Activated CD4-positive, alpha-beta T cell treated with anti-CD3 and anti-CD28 coated beads, Interleukin-2, amount 50 U/mL, for 1 hour (primary cell): ENCODE measurements at regions not wholly inside any gene's neighbourhood (a gene's known extent, or its start where the extent isn't known, plus 50 kb on each side); places are given as distances from the start of the nearest gene placed in this dataset.
"Not testable (repeated sequence)": the region's sequence is repeated elsewhere in the genome, so short reads cannot be mapped to it uniquely, and the experiment has no call there.

Source experiments
- DNase-seq: peaks from one replicate; pipeline ENCODE4 v3.0.0-alpha.2; 2020

DNA sequence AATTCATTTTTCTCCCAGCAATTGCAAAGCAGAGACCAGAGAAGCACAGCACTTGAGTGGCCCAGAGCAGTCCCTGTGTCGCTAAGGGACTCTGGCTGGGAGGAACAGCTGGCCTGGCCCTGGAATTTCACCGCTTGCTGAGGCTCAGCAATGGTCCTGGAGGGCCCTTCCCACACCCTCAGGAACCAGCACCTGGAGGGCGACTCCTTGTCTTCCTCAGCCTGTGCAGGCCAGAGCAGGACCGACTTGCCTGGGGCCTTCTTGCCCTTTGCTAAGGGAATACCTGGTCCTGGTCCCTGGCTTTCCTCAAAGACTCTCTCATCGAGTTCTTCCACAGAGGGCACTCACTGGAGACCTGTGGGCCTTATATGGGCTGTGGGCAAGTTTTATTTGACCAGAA lies 294.6 kb downstream of the RPLP1 start:
- DNase-seq, result no peak

DNA sequence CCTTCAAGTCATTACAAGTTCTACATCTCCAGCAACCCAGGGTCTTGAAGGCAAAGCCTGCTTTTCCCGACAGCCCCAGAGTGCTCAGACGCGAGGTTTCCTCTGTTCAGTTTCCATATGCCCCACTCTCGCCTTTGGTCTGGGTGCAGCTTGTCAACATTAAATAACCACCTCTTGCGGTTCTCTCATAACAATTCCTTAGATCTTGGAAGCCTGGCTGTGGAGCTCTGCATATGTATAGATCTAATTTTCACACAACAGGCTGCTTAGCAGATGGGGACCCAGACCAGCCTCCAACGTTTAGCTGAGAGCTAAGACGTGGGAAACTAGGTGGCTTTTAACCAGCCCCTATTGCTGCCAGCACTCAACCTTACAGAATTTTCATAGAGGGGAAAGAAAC lies 295.5 kb downstream of the RPLP1 start:
- no peak for DNase-seq

DNA sequence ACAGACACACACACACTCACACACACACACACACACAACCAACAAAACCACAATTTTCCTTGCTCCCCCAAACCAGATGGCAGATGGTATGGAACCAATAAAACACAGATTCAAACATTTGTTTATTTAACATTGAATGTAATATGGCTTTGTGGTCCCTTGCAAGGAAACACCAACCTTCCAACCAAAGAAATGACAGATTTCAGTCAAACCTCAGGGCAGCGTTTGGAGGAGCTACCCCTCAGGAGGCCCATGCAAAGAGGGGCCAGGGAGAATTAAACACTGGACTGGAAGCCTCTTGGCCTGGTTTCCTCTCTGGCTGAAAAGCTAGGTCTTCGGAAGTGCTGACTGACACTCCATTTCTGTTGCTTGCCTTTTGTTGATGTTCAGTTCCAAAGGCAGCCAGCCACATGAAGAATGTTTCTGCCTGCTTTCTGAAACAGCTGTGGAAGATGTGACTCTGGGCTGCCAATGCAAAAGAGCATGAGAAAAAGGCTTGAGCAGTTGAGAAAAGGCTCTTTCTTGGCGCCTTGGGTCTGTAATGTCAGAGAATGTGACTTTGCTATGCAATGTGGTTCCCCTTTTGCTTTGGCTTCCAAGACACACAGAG lies 296.1 kb downstream of the RPLP1 start:
- DNase-seq, result no peak

DNA sequence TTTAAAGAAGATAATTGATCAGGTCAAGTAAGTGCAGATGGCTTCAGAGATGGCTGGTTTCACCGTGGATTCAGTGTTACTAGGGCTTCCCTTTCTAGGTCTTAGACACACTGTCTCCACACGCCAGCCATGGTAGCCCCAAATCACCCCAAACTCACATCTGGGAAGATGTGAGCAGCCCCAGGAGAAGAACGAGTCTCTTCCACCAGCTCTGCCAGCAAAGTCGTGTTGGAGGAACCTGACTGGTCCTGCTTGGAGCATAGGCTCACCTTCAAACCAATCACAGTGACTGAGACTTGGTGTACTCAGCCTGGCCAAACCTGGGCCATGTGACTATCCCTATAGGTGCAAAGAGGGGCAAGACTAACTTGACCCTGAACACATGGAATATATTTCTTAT lies 296.7 kb downstream of the RPLP1 start:
- no peak for DNase-seq

DNA sequence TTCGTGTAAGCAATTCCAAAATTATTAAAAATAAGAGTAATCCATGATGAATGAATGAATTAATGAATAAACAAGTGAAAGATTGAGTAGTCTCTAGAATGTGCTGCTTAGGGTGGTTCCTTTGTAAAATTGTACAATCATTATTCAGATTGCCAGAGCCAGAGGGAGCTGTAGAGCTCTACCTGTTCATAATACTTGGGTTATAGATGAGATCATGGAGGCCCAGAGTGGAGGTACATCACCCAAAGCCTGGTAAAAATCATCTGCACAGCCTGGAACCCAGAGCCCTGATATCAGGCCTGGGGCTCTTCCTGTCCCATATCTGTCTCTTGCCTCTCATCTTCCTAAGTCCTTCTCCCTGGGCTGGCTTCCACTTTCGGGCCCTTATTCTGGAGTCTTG lies 297.2 kb downstream of the RPLP1 start:
- no peak for DNase-seq

DNA sequence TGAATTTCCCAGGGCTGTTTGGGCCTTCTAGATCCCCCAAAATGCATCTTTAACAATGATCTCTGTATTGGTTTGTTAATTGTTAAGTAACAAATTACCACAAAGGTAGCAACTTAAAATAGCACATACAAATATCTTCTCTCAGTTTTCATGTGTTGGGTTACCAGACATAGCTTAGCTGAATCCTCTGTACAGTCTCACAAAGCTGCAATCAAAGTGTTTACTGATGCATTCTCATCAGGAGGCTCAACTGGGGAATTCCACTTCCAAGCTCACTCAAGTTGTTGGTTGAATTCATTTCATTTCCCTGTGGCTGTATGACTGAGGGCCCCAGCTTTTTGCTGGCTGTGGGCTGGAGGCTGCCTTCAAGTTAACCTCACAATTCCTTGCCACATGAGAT lies 297.6 kb downstream of the RPLP1 start:
- no peak for DNase-seq

DNA sequence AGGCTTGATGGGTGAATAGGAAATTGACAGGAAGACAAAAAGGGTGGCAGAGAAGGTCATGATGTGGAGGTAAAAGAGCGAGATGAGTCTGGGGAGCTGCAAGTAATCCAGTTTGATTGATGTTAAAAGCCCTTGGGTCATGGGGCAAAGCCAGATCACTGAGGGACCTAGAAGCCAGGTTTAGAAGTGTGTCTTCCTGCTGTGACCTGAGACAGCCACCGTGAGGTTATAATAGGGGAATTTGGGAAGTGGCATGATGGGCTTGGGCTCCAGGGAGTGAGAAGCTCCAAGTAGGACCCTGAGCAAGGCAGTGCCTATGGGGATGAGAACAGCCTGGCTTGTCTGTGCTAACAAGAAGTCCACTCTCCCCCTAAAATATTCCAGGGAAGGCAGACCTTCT lies 298.5 kb downstream of the RPLP1 start:
- no peak for DNase-seq

DNA sequence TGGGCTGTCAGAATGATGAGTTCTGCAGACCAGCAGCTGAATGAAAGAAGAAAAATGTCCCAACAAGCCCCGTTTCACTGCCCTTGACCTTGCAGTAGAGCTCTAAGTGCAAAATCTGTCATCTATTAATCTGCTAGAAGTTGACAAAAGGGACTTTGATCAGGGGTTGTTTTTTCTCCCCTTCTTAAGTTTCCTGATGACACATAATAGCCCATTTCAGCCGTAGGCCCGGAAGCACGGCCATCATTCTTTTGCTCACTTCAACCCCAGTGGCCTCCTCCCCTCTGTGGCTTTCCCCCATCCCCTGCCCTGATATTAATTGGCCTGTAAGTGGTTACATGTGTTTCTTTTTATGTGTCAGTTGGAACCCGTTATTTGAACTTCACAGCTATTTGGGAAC lies 298.9 kb downstream of the RPLP1 start:
- no peak for DNase-seq

DNA sequence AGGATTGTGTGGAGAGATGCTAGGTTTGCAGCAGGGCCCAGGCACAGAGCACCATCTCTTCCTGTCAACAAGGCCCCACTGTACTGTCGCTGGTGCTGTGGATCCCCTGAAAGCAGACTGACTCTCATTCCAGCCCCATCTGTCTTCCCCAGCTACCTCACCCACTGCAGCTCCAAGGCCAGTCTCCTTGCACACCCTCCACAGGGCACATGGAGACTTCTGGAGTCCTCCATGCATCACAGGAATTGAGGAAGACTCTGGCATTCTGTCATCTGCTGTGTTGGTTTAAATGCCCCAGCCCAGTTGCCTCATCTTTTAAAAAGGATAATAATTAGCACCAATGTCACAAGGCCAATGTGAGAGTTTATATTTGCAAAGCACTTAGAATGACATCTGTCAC lies 301.2 kb downstream of the RPLP1 start:
- DNase-seq, result no peak

DNA sequence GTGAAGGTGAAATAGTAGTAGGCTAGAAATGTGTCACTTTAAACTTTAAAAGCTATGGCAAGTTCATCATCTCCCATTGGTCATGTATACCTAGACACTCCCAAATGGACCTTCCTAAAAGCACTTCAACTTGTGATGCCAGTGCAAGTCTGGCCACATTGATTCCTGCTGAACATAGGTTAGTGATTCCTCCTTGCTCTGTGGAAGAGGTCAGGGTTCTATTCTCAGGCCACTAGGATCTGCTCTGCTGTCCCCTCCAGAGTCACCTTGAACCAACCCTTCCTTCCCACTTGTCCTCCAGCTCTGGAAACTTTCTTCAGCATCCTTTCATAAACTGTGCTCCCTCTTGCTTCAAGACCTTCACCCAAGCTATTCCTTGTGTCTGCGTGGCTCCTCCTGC lies 301.7 kb downstream of the RPLP1 start:
- no peak for DNase-seq

DNA sequence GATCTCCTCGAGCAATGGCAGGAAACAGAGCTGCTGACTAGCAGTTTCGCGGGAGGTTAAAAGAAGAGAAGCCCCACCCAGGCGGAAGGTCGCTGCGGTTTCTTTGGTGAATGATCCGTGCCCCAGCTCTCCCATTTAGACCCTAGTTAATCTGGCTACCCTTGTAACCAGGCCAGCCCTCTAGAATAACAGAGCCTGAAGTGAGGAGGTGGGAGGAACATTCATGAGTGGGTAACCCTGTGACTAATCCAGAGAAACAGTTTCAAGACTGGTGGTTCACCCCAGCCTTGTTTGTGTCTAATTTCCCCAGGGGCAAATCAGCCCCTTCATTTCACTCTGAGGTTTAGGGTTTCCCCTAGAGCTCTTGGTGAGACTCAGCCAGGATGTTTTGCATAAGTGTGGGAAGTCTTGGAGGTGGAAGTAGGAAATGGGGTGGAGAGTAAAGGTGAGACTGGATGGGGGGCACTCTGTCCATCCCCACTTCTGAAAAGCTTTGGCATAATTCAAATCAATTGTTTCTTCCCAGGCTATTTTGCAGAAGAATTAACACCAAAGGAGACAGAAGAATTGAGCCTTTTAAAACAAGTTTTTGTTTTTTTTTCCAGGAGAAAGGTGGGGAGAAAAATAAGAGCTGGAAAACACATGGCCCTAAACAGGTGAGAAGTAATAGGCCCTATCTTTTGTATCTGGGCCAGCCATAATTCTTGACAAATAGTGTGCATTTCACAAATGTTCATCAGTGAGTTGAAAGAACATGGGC lies 303.1 kb downstream of the RPLP1 start:
- peak; percentile 65 for DNase-seq

DNA sequence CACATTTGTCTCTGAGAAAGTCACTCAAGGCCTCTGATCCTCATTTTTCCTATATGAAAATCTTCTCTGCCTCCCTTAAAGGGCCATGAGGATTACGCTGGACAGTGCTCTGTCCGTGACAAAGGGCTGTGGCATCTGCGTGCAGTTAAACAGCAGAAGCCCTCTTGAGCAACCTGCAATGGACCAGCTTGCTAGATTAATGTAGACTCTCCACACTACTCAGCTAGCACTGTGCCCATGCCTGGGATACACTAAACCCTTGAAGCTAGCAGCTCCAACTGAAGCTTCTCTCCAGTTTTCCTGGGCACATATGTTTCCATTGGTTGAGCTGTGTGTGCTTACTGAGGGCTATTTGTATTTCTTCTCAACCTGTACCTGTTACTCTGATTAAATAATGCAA lies 303.8 kb downstream of the RPLP1 start:
- DNase-seq, result no peak

DNA sequence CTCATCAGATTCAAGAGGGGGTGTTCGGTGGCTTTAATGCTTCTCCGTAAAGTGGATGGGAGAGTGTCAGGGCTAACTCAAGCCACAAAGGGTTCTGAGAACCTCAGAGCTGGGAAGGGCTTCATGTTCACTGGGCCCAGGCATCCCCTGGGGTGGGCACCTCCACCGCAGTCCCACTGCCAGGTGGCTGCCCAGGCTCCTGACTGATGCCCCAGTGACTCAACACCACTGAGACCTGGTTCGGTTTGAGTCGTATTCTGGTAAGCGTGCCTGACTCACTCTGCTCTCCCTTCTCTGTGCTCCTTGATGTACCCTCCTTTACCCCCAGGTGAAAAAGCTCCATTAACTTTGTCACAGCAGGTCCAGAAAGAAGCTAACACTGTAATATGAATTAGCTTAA lies 304.6 kb downstream of the RPLP1 start:
- DNase-seq, result peak; percentile 23

DNA sequence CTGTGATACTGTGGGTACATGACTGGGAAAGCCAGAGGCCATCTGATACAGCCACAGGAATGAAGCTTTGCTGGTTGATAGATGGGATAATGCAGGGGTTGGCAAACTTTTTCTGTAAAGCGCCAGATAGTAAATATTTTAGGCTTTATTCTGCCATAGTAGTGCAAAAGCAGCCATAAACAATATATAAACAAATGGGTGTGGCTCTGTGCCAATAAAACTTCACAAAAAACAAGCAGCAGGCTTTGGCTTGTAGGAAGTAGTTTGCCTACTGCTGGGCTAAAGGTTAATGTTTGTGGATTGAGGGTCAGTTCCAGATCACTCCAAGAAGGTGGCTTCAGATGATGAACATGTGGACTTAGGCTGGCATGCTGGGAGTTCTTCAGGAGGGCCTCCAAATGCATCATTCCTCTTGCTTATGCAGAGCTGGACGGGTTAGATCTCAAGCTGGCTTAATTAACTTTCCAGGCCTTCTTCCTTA lies 305.7 kb downstream of the RPLP1 start:
- no peak for DNase-seq

DNA sequence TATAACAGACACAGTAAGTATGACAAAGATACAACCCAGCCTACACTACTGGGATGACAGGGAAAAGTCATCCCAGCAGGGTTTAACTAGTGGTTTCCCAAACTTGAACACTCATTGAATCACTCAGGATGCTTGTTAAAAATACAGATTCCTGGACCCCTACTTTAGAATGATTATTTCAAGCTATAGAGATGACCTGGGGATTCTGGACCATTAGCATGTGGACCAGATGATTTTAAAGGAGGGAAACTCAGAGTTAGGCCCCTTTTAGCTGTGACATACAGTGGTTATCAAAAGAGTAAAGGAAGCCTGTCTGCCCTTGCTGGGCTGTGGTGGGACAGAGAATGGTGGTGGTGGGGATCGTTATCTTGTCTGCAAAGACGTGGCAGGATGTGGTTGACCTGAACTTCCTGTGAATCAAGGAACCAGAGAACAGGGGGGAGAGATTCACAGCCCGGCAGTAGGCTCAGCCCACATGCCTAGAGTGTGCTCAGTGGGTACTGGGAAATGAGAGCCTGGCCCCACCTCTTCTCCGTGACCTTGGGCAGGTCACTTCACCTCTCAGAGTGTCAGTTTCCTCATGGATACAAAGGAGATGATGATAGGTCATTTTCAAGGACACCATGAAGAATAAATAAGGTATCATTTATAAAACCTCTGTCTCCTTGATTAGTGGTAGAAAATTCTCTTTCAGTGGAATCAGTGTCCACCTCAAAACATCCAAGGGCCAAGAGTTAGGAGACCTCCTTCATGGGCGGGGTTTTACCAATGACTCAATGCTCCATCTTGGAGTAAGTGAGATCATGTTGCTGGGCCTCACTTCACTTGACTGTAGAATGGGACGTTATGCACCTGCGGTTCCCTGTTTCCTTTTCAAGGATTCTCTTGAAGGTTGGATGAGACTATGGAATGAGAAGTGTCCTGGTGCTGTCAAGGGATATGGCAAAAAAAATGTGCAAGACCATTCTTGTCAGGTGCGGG lies 306.5 kb downstream of the RPLP1 start:
- DNase-seq, result peak; percentile 78

DNA sequence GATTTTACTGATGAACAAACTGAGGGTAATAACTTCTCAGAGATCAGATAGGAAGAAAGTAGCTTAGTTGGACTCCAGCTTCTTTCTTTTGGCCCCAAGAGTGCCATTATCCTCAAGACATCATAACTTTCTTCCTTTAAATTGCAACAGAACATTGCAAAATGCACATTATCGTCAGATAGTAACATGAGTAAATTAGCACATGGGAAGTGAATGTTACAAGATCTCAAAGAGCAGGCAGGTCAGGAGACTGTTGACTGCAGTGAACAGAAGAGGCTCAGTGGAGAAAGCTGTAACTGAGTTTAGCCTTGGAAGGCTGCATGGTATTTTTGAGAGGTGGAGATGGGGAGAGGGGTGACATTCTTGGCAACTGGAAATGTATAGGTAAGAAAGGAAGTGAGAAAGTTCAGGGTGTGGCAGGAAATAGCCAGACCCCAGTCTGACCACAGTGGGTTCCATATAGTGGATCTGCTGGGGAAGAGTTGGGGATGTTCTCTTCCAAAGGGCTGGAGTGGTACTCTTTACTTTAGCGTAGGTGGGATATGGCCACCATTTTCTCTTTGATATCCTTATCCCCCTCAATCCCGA lies 307.7 kb downstream of the RPLP1 start:
- no peak for DNase-seq

DNA sequence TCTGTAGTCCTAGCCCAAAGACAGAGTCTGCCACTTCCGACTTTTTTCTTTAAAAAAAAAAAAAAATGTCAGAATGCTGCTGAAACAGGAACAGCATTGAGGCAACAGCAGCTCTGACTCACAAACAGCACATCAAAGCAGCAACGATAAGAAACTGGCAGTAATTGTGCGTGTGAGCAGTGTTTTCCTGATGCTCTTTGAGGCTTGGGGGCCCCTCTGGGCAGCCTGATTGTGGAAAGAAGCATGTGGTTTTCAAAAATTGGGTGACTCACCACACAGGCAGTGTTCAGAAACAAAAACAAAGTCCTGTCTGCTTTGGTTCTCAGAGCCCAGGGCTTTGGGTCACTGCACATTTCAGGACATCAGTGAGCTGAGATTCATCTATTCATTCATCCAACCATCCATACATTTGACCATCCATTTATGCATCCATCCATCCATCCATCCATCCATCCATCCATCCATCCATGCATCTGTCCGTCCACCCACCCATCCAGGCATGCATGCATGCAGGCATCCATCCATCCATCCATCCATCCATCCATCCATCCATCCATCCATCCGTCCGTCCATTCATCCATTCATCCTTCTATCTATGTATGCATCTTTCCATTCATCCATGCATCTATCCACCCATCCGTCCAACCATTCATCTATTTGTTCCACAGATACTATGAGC lies 308.4 kb downstream of the RPLP1 start:
- DNase-seq, result peak; percentile 73

DNA sequence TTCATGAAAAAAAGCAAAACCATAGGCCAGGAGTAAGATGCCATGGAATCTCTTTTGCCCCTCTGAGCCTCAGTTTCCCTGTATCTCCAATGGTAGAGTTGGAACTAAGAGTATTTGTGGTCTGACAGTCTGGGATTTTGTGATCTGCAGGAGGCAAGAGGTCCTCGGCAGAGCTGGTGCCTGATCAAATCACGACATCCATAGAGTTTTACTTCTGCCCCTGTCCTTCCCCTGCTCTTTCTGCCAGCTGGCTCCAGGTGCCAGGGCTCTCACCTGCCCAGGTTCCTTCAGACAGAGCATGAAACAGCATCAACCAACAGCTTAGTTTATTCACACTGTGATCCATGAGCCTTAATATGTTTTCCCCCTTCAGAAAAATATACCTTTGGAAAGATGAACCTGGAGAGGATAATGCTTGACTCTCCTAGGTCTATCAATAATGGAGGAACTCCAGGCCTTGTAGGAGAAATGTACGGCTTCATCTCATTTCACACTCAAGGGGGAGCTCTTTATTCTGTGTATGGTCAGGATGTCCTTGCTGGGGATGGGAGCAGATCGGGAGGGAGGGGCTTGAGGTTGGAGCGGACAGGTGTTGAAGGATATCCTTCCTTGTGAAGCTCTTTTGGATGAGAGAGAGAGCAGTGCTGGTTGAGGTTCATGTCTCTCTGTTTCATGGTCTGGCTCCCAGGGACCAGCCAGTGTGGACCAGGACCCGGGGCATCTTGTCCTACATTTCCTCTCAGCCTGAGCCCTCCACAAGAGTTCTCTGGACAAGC lies 309.9 kb downstream of the RPLP1 start:
- DNase-seq, result no peak

DNA sequence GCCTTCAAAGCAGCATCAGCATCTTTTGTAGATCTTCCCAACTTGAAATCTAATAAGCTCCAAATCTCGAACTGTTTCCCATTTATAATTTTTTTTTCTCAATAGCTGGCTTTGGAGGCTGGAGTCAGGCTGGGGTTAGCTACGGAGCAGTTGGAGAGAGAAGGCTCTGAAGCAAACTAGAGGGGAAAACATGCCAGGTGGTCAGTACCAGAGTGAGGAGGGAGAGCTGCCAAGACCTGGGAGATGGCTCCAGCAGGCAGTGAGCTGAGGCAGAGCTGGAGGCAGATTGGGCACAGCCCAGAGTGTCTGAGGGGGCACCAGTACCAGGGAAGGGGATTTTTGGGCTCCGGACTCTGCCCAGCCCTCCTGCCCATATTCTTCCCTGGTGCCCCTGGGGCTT lies 311.2 kb downstream of the RPLP1 start:
- no peak for DNase-seq

DNA sequence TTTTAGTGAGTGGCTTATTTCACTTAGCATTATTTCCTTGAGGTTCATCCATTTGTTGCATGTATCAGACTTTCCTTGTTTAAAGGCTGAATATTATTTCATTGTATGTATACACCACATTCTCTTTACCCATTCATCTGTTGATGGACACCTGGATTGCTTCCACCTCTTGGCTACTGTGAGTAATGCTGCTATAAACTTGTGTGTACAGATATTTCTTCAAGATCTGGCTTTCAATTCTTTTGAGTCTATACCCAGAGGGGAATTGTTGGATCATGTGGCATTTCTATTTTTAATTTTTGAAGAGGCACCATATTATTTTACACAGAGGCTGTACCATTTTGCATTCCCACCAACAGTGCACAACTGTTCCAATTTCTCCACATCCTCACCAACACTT lies 313.5 kb downstream of the RPLP1 start:
- DNase-seq, result no peak

DNA sequence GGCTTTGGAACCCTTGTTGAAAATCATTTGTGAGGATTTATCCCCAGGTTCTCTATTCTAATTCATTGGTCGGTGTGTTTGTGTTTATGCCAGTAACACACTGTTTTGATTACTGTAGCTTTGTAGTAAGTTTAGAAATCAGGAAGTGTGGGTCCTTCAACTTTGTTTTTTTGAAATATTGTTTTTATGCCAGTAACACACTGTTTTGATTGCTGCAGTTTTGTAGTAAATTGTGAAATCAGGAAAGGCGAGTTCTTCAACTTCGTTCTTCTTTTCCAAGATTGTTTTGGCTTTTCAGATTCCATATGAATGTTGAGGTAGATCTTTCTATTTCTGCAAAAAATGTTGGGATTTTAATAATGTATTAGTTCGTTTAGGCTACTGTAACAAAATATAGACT lies 314.6 kb downstream of the RPLP1 start:
- no peak for DNase-seq

DNA sequence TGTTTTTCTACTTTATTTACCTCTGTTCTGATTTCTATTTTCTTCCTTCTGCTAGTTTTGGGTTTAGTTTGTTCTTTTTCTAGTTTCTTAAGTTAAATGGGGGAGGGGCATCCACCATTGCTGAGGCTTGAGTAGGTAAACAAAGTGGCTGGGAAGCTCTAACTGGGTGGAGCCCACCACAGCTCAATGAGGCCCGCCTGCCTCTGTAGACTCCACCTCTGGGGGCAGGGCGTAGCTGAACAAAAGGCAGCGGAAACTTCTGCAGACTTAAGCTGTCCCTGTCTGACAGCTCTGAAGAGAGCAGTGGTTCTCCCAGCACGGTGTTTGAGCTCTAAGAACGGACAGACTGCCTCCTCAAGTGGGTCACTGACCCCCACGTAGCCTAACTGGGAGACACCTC lies 316.7 kb downstream of the RPLP1 start:
- DNase-seq, result not testable (repeated sequence)
